GM12891 (cell line): ENCODE measurements at regions not wholly inside any gene's neighbourhood (a gene's known extent, or its start where the extent isn't known, plus 50 kb on each side); places are given as distances from the start of the nearest gene placed in this dataset.

Experiments used
- POLR2A ChIP-seq: IDR thresholded peaks from 2 replicates; pipeline ENCODE4 v1.6.1; 2011; ENCODE audit warnings: low read depth, low read length, control low read depth
- POLR2AphosphoS5 ChIP-seq: IDR thresholded peaks from 2 replicates; pipeline ENCODE4 v1.6.1; 2011; ENCODE audit warnings: low read depth, low read length, control low read depth
- SPI1 ChIP-seq: IDR thresholded peaks from 2 replicates; pipeline ENCODE4 v1.6.1; 2011; ENCODE audit warnings: low read depth, low read length, control low read depth
- TAF1 ChIP-seq: IDR thresholded peaks from 2 replicates; pipeline ENCODE4 v1.6.1; 2011; ENCODE audit warnings: low read depth, low read length, control low read depth

DNA sequence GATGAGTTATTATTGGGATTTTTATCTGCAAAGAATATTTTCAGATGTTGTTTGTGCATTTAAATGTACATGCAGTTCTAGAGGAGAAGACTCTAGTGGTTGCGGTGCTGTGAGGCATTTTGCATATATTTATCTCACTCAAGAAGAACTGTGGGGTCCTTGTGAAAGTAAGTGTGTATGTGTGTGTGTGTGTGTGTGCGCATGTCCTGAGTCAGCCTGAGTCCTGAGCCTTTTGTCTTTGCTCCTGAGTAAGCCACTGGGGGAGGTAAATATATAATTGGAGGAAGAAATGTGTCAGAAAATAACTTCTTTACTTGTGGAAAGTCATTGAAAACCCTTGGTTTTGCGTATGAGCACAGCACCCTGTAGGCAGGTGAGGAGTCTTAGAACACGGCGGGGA is 55.6 kb upstream of the CD34 start:
- TF ChIP-seq TAF1 (no peak), POLR2AphosphoS5 (no peak), POLR2A (no peak), SPI1 (no peak)
